ENCODE measurements at regions not wholly inside any gene's neighbourhood (a gene's known extent, or its start where the extent isn't known, plus 50 kb on each side); places are given as distances from the start of the nearest gene placed in this dataset.

- Histone ChIP-seq H3K27me3 (ENCODE audit: control insufficient read depth, insufficient read depth, low read length) (no peaks in the 10 kb centered on the region), H3K4me3 (ENCODE audit: low read length in 3 of 3) (no peak overlapping the region), H3K36me3 (ENCODE audit: control insufficient read depth in 2 of 3, insufficient read depth in 3 of 3, low read length in 3 of 3) (no peaks in the 10 kb centered on the region), H3K27ac (ENCODE audit: low read depth in 2 of 2, low read length in 2 of 2) (no peak overlapping the region), H3K9me3 (ENCODE audit: control insufficient read depth in 2 of 3, insufficient read depth in 1 of 3, low read length in 3 of 3) (peaks cover 0 to 13% (median 2%) of the 10 kb centered on the region in 3 donors), H3K9ac (ENCODE audit: low read length in 3 of 3) (no peak overlapping the region), H3K4me1 (ENCODE audit: control insufficient read depth in 2 of 3, insufficient read depth in 2 of 3, low read depth in 1 of 3, low read length in 3 of 3) (no peaks in the 10 kb centered on the region)
- FAIRE-seq, result no peak
- no peak for TF ChIP-seq CTCF (IDR thresholded peaks at IDR 0.05; ENCODE audit: borderline replicate concordance, extremely low read depth, insufficient read depth)
- intact Hi-C loops (cut with DNase I), result no loop called here
- DNase-seq, result peak in 1 of 5 donors; percentile 0
These were observed 404.9 kb downstream of the TYW1 start for GRCh38 chr7:67401492-67401891.

GRCh38 chr7:67402280-67402679 lies 405.6 kb downstream of the TYW1 start:
- intact Hi-C loops (cut with DNase I), result no loop called here
- TF ChIP-seq CTCF (IDR thresholded peaks at IDR 0.05; ENCODE audit: borderline replicate concordance, extremely low read depth, insufficient read depth), result no peak
- H3K9ac ChIP-seq (ENCODE audit: low read length in 3 of 3), result no peak overlapping the region
- H3K27ac ChIP-seq (ENCODE audit: low read depth in 2 of 2, low read length in 2 of 2), result no peak overlapping the region
- no peaks in the 10 kb centered on the region for H3K36me3 ChIP-seq (ENCODE audit: control insufficient read depth in 2 of 3, insufficient read depth in 3 of 3, low read length in 3 of 3)
- no peak overlapping the region for H3K4me3 ChIP-seq (ENCODE audit: low read length in 3 of 3)
- FAIRE-seq (no peak), DNase-seq (peak in 1 of 5 donors; percentile 0)
- peaks cover 0 to 13% (median 2%) of the 10 kb centered on the region in 3 donors for H3K9me3 ChIP-seq (ENCODE audit: control insufficient read depth in 2 of 3, insufficient read depth in 1 of 3, low read length in 3 of 3)
- no peaks in the 10 kb centered on the region for H3K27me3 ChIP-seq (ENCODE audit: control insufficient read depth, insufficient read depth, low read length)
- H3K4me1 ChIP-seq (ENCODE audit: control insufficient read depth in 2 of 3, insufficient read depth in 2 of 3, low read depth in 1 of 3, low read length in 3 of 3), result no peaks in the 10 kb centered on the region

- FAIRE-seq (no peak), DNase-seq (peak in 1 of 5 donors; percentile 28)
- Histone ChIP-seq H3K27ac (ENCODE audit: low read depth in 2 of 2, low read length in 2 of 2) (no peak overlapping the region), H3K9me3 (ENCODE audit: control insufficient read depth in 2 of 3, insufficient read depth in 1 of 3, low read length in 3 of 3) (peaks cover 0 to 9% (median 2%) of the 10 kb centered on the region in 3 donors), H3K4me3 (ENCODE audit: low read length in 3 of 3) (no peak overlapping the region), H3K27me3 (ENCODE audit: control insufficient read depth, insufficient read depth, low read length) (no peaks in the 10 kb centered on the region), H3K9ac (ENCODE audit: low read length in 3 of 3) (no peak overlapping the region), H3K4me1 (ENCODE audit: control insufficient read depth in 2 of 3, insufficient read depth in 2 of 3, low read depth in 1 of 3, low read length in 3 of 3) (no peaks in the 10 kb centered on the region), H3K36me3 (ENCODE audit: control insufficient read depth in 2 of 3, insufficient read depth in 3 of 3, low read length in 3 of 3) (no peaks in the 10 kb centered on the region)
- intact Hi-C loops (cut with DNase I), result no loop called here
- no peak for TF ChIP-seq CTCF (IDR thresholded peaks at IDR 0.05; ENCODE audit: borderline replicate concordance, extremely low read depth, insufficient read depth)
These were observed 410.3 kb downstream of the TYW1 start for GRCh38 chr7:67406976-67407375.

All from kidney (tissue), 13 donors.